Stimulated activated CD8-positive, alpha-beta memory T cell treated with anti-CD3 and anti-CD28 coated beads, Interleukin-7, amount 100 ng/mL, for 4 hours (primary cell): ENCODE measurements at regions not wholly inside any gene's neighbourhood (a gene's known extent, or its start where the extent isn't known, plus 50 kb on each side); places are given as distances from the start of the nearest gene placed in this dataset.
A peak's percentile ranks its signal among the peaks of the same experiment; 100 is the strongest.

Experiments
- DNase-seq, 2 donors: peaks; one replicate each; pipeline ENCODE4 v3.0.0-alpha.2; 2020; ENCODE audit warnings: low read depth in 2 of 2

GRCh38 chr22:23522623-23523251, 57.4 kb downstream of the IGLL1 start:
- no peak for DNase-seq

- peak; percentile 29 to 64 for DNase-seq
Observed at GRCh38 chr22:23521441-23522113, 58.5 kb downstream of the IGLL1 start.

- no peak for DNase-seq
Observed at GRCh38 chr22:23520863-23521440, 59.1 kb downstream of the IGLL1 start.

GRCh38 chr22:23519442-23520157, 60.5 kb downstream of the IGLL1 start:
- no peak for DNase-seq

GRCh38 chr22:23518376-23519187, 61.5 kb downstream of the IGLL1 start:
- no peak for DNase-seq

GRCh38 chr22:23517804-23518375, 62.2 kb downstream of the IGLL1 start:
- DNase-seq = no peak

GRCh38 chr22:23516304-23516703, 63.8 kb downstream of the IGLL1 start:
- no peak for DNase-seq

GRCh38 chr22:23514322-23515038, 65.6 kb downstream of the IGLL1 start:
- DNase-seq = no peak

- no peak for DNase-seq
Observed at GRCh38 chr22:23513705-23514104, 66.4 kb downstream of the IGLL1 start.

GRCh38 chr22:23513133-23513532, 67.0 kb downstream of the IGLL1 start:
- no peak for DNase-seq

- no peak for DNase-seq
Observed at GRCh38 chr22:23512721-23513120, 67.4 kb downstream of the IGLL1 start.

GRCh38 chr22:23512348-23512705, 67.8 kb downstream of the IGLL1 start:
- DNase-seq = no peak

GRCh38 chr22:23511627-23512347, 68.3 kb downstream of the IGLL1 start:
- no peak for DNase-seq

GRCh38 chr22:23509571-23510302, 70.4 kb downstream of the IGLL1 start:
- no peak for DNase-seq

GRCh38 chr22:23504516-23504915, 75.6 kb downstream of the IGLL1 start:
- no peak for DNase-seq

GRCh38 chr22:23503736-23504440, 76.2 kb downstream of the IGLL1 start:
- DNase-seq = no peak

- no peak for DNase-seq
Observed at GRCh38 chr22:23503142-23503541, 76.9 kb downstream of the IGLL1 start.

- no peak for DNase-seq
Observed at GRCh38 chr22:23501708-23502107, 78.4 kb downstream of the IGLL1 start.

GRCh38 chr22:23501261-23501619, 78.8 kb downstream of the IGLL1 start:
- DNase-seq = no peak
